A673 (cell line): ENCODE measurements at regions not wholly inside any gene's neighbourhood (a gene's known extent, or its start where the extent isn't known, plus 50 kb on each side); places are given as distances from the start of the nearest gene placed in this dataset.

Experiments
- BruUV-seq: library from RNA; stranded (reverse); fragments of 400-500 nt; replicated peaks from 2 replicates; lab custom pipeline; 2021; lab: Mats Ljungman, UMichigan
- CTCF ChIA-PET: fragments of 300-600 bp; sonication (Branson Sonifier 250); formaldehyde crosslinking; loops from one replicate; lab custom pipeline; 2022; ENCODE audit warnings: antibody characterized with exemption; lab: Charles Lee
- POLR2A ChIA-PET: fragments of 300-600 bp; sonication (Branson Sonifier 250); formaldehyde crosslinking; loops from one replicate; lab custom pipeline; 2022; ENCODE audit warnings: antibody characterized with exemption; ENCODE audit not compliant: low non-redundant PET; lab: Charles Lee
- DNase-seq: peaks from one replicate; pipeline ENCODE4 v3.0.0-alpha.2; 2015; ENCODE audit warnings: low spot score
- H3K27ac ChIP-seq: fragments of 200-600 bp; sonication (generic); 2 replicates; pipeline ENCODE4 v1.5.1; 2016; ENCODE audit warnings: mixed run types, low read depth, mild to moderate bottlenecking, mixed read lengths, antibody characterized with exemption, low read length; ENCODE audit not compliant: poor library complexity, severe bottlenecking
- H3K27me3 ChIP-seq: fragments of 200-600 bp; sonication (generic); replicated peaks from 2 replicates; pipeline ENCODE4 v1.6.1; 2017; ENCODE audit warnings: mixed run types, low read depth, mild to moderate bottlenecking, mixed read lengths, antibody characterized with exemption, low read length; ENCODE audit not compliant: insufficient read depth, poor library complexity
- H3K36me3 ChIP-seq: fragments of 200-600 bp; sonication (generic); 2 replicates; pipeline ENCODE4 v1.6.1; 2016; ENCODE audit warnings: mixed run types, mild to moderate bottlenecking, mixed read lengths, antibody characterized with exemption, low read length; ENCODE audit not compliant: insufficient read depth, poor library complexity, severe bottlenecking
- H3K4me1 ChIP-seq: fragments of 200-600 bp; sonication (generic); 2 replicates; pipeline ENCODE4 v1.6.1; 2017; ENCODE audit warnings: mixed run types, mild to moderate bottlenecking, mixed read lengths, antibody characterized with exemption, low read length; ENCODE audit not compliant: insufficient read depth, poor library complexity, severe bottlenecking
- H3K4me3 ChIP-seq: fragments of 200-600 bp; sonication (generic); 2 replicates; pipeline ENCODE4 v1.5.1; 2016; ENCODE audit warnings: low read depth, mixed run types, mild to moderate bottlenecking, mixed read lengths, low read length; ENCODE audit not compliant: poor library complexity, severe bottlenecking
- H3K9me3 ChIP-seq: fragments of 200-600 bp; sonication (generic); 2 replicates; pipeline ENCODE4 v1.6.1; 2016; ENCODE audit warnings: mixed run types, low read depth, mild to moderate bottlenecking, mixed read lengths, antibody characterized with exemption, low read length; ENCODE audit not compliant: poor library complexity, severe bottlenecking
- EZH2 ChIP-seq: fragments of 200-600 bp; sonication (generic); IDR thresholded peaks from 2 replicates; pipeline ENCODE4 v1.6.1; 2017; ENCODE audit warnings: borderline replicate concordance, low read depth, mild to moderate bottlenecking, mixed read lengths, antibody characterized with exemption, low read length; ENCODE audit not compliant: poor library complexity, severe bottlenecking
- intact Hi-C: fragments of 100-400 bp; cut with micrococcal nuclease; formaldehyde crosslinking; loops from one replicate; pipeline ENCODE4 v1.10.0; 2022; ENCODE audit not compliant: unreplicated experiment
- TF ChIP-seq, protein P1 (sequence below): fragments of 300-800, 200-600 bp; sonication (generic); conservative IDR thresholded peaks from 2 replicates; pipeline ENCODE4 v1.5.1; 2017; ENCODE audit warnings: low read depth, mild to moderate bottlenecking, antibody characterized with exemption, low read length, moderate library complexity, mixed read lengths

DNA sequence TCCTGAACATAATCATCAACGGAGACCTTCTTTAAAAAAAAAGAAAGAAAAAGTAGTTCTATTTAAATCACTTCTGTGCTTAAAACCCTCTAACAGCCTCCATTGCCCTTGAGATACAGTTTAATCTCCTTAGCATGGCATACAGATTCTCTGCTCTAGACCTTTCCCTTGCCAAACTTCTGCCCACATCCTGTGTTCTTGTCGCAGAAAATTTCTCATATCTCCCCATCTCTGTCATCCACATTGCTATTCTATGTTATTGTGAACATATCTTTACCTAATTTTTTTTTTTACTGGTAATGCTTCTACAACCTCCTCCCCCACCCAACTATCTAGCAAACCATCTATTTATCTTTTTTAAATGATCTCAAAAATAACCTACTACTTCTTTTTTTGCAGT, 135.7 kb upstream of the PROX1 start:
- intact Hi-C loops = no loop called here
- no TSS peak for BruUV-seq

DNA sequence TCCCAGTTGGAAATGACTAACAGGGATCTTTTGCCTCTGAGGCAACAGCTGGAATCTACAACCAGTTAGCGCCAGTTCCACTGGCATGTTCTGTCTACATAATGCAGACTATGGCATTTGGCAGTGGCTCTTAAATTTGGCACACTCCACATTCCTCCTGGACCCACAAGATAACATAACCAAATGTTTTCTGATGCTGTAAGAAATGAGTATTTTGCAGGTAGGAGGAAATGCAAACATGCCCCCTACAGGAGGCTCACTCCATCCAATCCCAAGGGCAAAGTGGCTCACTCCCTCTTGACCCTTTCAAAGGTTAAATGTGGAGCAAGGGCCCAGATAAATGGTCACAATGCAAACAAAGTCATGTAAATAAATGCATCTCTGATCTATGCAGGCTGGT, 129.2 kb upstream of the PROX1 start:
- intact Hi-C loops = no loop called here
- Histone ChIP-seq H3K9me3 (no peaks in the 10 kb centered on the region), H3K36me3 (no peaks in the 10 kb centered on the region), H3K4me1 (no peaks in the 10 kb centered on the region), H3K27me3 (peaks cover 72% of the 10 kb centered on the region), H3K4me3 (no peak overlapping the region), H3K27ac (no peak overlapping the region)
- no peak for DNase-seq
- POLR2A ChIA-PET = no interaction called here
- TF ChIP-seq, protein P1, sequence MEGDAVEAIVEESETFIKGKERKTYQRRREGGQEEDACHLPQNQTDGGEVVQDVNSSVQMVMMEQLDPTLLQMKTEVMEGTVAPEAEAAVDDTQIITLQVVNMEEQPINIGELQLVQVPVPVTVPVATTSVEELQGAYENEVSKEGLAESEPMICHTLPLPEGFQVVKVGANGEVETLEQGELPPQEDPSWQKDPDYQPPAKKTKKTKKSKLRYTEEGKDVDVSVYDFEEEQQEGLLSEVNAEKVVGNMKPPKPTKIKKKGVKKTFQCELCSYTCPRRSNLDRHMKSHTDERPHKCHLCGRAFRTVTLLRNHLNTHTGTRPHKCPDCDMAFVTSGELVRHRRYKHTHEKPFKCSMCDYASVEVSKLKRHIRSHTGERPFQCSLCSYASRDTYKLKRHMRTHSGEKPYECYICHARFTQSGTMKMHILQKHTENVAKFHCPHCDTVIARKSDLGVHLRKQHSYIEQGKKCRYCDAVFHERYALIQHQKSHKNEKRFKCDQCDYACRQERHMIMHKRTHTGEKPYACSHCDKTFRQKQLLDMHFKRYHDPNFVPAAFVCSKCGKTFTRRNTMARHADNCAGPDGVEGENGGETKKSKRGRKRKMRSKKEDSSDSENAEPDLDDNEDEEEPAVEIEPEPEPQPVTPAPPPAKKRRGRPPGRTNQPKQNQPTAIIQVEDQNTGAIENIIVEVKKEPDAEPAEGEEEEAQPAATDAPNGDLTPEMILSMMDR = no peak
- TF ChIP-seq EZH2 = no peak
- BruUV-seq = no TSS peak
- CTCF ChIA-PET = no interaction called here

More for the DNA sequence above, 135.7 kb upstream of the PROX1 start:
- no peak for DNase-seq
- CTCF ChIA-PET = no interaction called here
- no peaks in the 10 kb centered on the region for H3K4me1 ChIP-seq
- no peak for TF ChIP-seq EZH2
- TF ChIP-seq, protein P1 = no peak
- no peaks in the 10 kb centered on the region for H3K36me3 ChIP-seq
- no peak overlapping the region for H3K4me3 ChIP-seq
- H3K27ac ChIP-seq = no peak overlapping the region
- POLR2A ChIA-PET = no interaction called here
- H3K27me3 ChIP-seq = peaks cover 71% of the 10 kb centered on the region
- no peaks in the 10 kb centered on the region for H3K9me3 ChIP-seq

DNA sequence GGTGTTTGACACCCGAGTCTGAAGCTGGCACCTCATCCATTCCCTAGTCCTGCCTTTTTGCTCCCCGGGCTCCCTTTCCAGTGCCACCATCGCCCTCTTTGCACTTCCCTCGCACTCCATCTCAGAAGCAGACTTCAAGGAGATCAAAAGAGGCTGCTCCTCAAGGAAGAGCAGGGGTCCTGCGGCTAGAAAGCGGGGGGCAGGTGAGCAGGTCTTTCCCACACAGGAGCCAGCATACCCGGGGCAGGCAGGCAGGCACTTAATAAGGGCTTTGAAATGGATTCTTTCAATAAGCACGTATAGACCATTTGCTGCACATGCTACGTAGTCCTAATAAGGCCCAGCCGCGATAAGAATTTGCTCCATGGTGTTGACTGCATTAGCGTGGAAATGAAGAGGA, 125.9 kb upstream of the PROX1 start:
- H3K27me3 ChIP-seq = peaks cover 57% of the 10 kb centered on the region
- no peaks in the 10 kb centered on the region for H3K4me1 ChIP-seq
- intact Hi-C loops = no loop called here
- BruUV-seq = no TSS peak
- ChIA-PET POLR2A (no interaction called here), CTCF (no interaction called here)
- no peak for DNase-seq
- no peak overlapping the region for H3K4me3 ChIP-seq
- H3K36me3 ChIP-seq = no peaks in the 10 kb centered on the region
- no peak overlapping the region for H3K27ac ChIP-seq
- no peaks in the 10 kb centered on the region for H3K9me3 ChIP-seq
- TF ChIP-seq, protein P1 = no peak
- TF ChIP-seq EZH2 = no peak
